ENCODE measurements at regions not wholly inside any gene's neighbourhood (a gene's known extent, or its start where the extent isn't known, plus 50 kb on each side); places are given as distances from the start of the nearest gene placed in this dataset.

- H4K20me1 ChIP-seq (replicated peaks; ENCODE audit: control insufficient read depth, extremely low read depth, insufficient read depth, low read length): no peaks in the 10 kb centered on the region
- no peak for TF ChIP-seq POLR2A (IDR thresholded peaks at IDR 0.05; ENCODE audit: low read depth, low read length)
- no peak for TF ChIP-seq MAX (IDR thresholded peaks at IDR 0.05; ENCODE audit: insufficient read depth, insufficient read length)
- TF ChIP-seq FOS (IDR thresholded peaks at IDR 0.05; ENCODE audit: borderline replicate concordance, insufficient read depth, low read length): no peak
- TF ChIP-seq GATA2 (IDR thresholded peaks at IDR 0.05; ENCODE audit: insufficient read depth, insufficient read length, low read depth, low read length): peak; percentile 51
- no peak overlapping the region for H3K4me3 ChIP-seq (replicated peaks in 1 of 3; ENCODE audit: insufficient read depth in 1 of 3, low read depth in 1 of 3, low read length in 3 of 3)
- ChIA-PET POLR2A (no interaction called here), CTCF (interaction anchor here (0.7 to 1.4 kb wide), 4 partner anchors 10 to 1052 kb away, joined by 3 to 4 read pairs (median 3); no protein-coding TSS in a partner anchor)
- no peak overlapping the region for H3K27ac ChIP-seq (ENCODE audit: insufficient read depth, low read depth, low read length)
- no peaks in the 10 kb centered on the region for H3K9me1 ChIP-seq (replicated peaks; ENCODE audit: control insufficient read depth, extremely low read depth, insufficient read depth, low read length)
- no TSS peak for BruUV-seq (replicated peaks)
- H3K4me2 ChIP-seq (ENCODE audit: insufficient read depth, low read length): no peak overlapping the region
- H3K9me3 ChIP-seq (replicated peaks; ENCODE audit: control insufficient read depth, insufficient read depth, low read length): no peaks in the 10 kb centered on the region
- H3K27me3 ChIP-seq (ENCODE audit: control insufficient read depth in 2 of 2, insufficient read depth in 2 of 2, low read length in 2 of 2): no peaks in the 10 kb centered on the region
- peak; percentile 52 for DNase-seq (ENCODE audit: low read depth, low spot score)
- dilution Hi-C loops (cut with MboI; ENCODE audit: extremely low pct_ligation_motif_present, low sequenced_read_pairs) (no loop called here), intact Hi-C loops (cut with micrococcal nuclease) (no loop called here)
- no peaks in the 10 kb centered on the region for H3K36me3 ChIP-seq (ENCODE audit: control insufficient read depth in 2 of 2, extremely low read depth in 1 of 2, insufficient read depth in 2 of 2, low read length in 2 of 2)
- FAIRE-seq: no peak
- H3K4me1 ChIP-seq (ENCODE audit: control insufficient read depth, extremely low read depth, insufficient read depth, low read length): peaks cover 13% of the 10 kb centered on the region
- H2AFZ ChIP-seq (ENCODE audit: low read depth, low read length): no peak overlapping the region
- no peaks in the 10 kb centered on the region for H3K79me2 ChIP-seq (ENCODE audit: control insufficient read depth, insufficient read depth, low read length)
- no peak overlapping the region for H3K9ac ChIP-seq (replicated peaks; ENCODE audit: extremely low read depth, insufficient read depth, low read length)
These were observed 472.8 kb upstream of the KCNMB2 start for GRCh38 chr3:178063461-178063860.

- DNase-seq (ENCODE audit: low read depth, low spot score) (no peak), FAIRE-seq (no peak)
- no peaks in the 10 kb centered on the region for H3K79me2 ChIP-seq (ENCODE audit: control insufficient read depth, insufficient read depth, low read length)
- no peak for TF ChIP-seq GATA2 (IDR thresholded peaks at IDR 0.05; ENCODE audit: insufficient read depth, insufficient read length, low read depth, low read length)
- intact Hi-C loops (cut with micrococcal nuclease): no loop called here
- peaks cover 13% of the 10 kb centered on the region for H3K4me1 ChIP-seq (ENCODE audit: control insufficient read depth, extremely low read depth, insufficient read depth, low read length)
- no peaks in the 10 kb centered on the region for H3K27me3 ChIP-seq (ENCODE audit: control insufficient read depth in 2 of 2, insufficient read depth in 2 of 2, low read length in 2 of 2)
- H3K9ac ChIP-seq (replicated peaks; ENCODE audit: extremely low read depth, insufficient read depth, low read length): no peak overlapping the region
- H2AFZ ChIP-seq (ENCODE audit: low read depth, low read length): no peak overlapping the region
- H3K9me1 ChIP-seq (replicated peaks; ENCODE audit: control insufficient read depth, extremely low read depth, insufficient read depth, low read length): no peaks in the 10 kb centered on the region
- dilution Hi-C loops (cut with MboI; ENCODE audit: extremely low pct_ligation_motif_present, low sequenced_read_pairs): no loop called here
- ChIA-PET CTCF (interaction anchor here (1.1 to 1.5 kb wide), 3 partner anchors 11 to 17 kb away, joined by 3 read pairs; no protein-coding TSS in a partner anchor), POLR2A (no interaction called here)
- BruUV-seq (replicated peaks): no TSS peak
- no peaks in the 10 kb centered on the region for H3K36me3 ChIP-seq (ENCODE audit: control insufficient read depth in 2 of 2, extremely low read depth in 1 of 2, insufficient read depth in 2 of 2, low read length in 2 of 2)
- no peak overlapping the region for H3K27ac ChIP-seq (ENCODE audit: insufficient read depth, low read depth, low read length)
- H4K20me1 ChIP-seq (replicated peaks; ENCODE audit: control insufficient read depth, extremely low read depth, insufficient read depth, low read length): no peaks in the 10 kb centered on the region
- no peak overlapping the region for H3K4me3 ChIP-seq (replicated peaks in 1 of 3; ENCODE audit: insufficient read depth in 1 of 3, low read depth in 1 of 3, low read length in 3 of 3)
- no peak overlapping the region for H3K4me2 ChIP-seq (ENCODE audit: insufficient read depth, low read length)
- H3K9me3 ChIP-seq (replicated peaks; ENCODE audit: control insufficient read depth, insufficient read depth, low read length): no peaks in the 10 kb centered on the region
These were observed 468.5 kb upstream of the KCNMB2 start for GRCh38 chr3:178067721-178068120.
